ENCODE measurements at regions not wholly inside any gene's neighbourhood (a gene's known extent, or its start where the extent isn't known, plus 50 kb on each side); places are given as distances from the start of the nearest gene placed in this dataset.
A peak's percentile ranks its signal among the peaks of the same experiment; 100 is the strongest.

GRCh38 chr6:81694855-81695254 is 57.6 kb downstream of the TENT5A start:
- no peak for DNase-seq
- Histone ChIP-seq H3K4me1 (ENCODE audit: control insufficient read depth in 1 of 2, insufficient read depth in 2 of 2, low read depth in 1 of 2, low read length in 1 of 2) (peaks cover 0 to 6% of the 10 kb centered on the region in 2 experiments; a peak in 2 of 4 replicates), H3K4me3 (ENCODE audit: low read depth in 2 of 2, low read length in 1 of 2) (no peak overlapping the region), H3K9me3 (no peaks in the 10 kb centered on the region), H4K20me1 (ENCODE audit: insufficient read depth) (no peaks in the 10 kb centered on the region), H3K27ac (ENCODE audit: low read depth in 2 of 2, low read length in 1 of 2) (no peak overlapping the region), H3K4me2 (no peak overlapping the region), H3K79me2 (ENCODE audit: insufficient read depth) (no peaks in the 10 kb centered on the region), H3K36me3 (replicated peaks in 1 of 2; ENCODE audit: control insufficient read depth in 1 of 2, insufficient read depth in 2 of 2, low read length in 1 of 2) (no peaks in the 10 kb centered on the region), H3K9ac (no peak overlapping the region), H3F3A (replicated peaks; ENCODE audit: insufficient read depth) (no peaks in the 10 kb centered on the region), H3K9me2 (no peaks in the 10 kb centered on the region), H2AFZ (ENCODE audit: low read depth) (no peak overlapping the region), H3K27me3 (ENCODE audit: insufficient read depth) (no peaks in the 10 kb centered on the region)
- TF ChIP-seq, protein P1, sequence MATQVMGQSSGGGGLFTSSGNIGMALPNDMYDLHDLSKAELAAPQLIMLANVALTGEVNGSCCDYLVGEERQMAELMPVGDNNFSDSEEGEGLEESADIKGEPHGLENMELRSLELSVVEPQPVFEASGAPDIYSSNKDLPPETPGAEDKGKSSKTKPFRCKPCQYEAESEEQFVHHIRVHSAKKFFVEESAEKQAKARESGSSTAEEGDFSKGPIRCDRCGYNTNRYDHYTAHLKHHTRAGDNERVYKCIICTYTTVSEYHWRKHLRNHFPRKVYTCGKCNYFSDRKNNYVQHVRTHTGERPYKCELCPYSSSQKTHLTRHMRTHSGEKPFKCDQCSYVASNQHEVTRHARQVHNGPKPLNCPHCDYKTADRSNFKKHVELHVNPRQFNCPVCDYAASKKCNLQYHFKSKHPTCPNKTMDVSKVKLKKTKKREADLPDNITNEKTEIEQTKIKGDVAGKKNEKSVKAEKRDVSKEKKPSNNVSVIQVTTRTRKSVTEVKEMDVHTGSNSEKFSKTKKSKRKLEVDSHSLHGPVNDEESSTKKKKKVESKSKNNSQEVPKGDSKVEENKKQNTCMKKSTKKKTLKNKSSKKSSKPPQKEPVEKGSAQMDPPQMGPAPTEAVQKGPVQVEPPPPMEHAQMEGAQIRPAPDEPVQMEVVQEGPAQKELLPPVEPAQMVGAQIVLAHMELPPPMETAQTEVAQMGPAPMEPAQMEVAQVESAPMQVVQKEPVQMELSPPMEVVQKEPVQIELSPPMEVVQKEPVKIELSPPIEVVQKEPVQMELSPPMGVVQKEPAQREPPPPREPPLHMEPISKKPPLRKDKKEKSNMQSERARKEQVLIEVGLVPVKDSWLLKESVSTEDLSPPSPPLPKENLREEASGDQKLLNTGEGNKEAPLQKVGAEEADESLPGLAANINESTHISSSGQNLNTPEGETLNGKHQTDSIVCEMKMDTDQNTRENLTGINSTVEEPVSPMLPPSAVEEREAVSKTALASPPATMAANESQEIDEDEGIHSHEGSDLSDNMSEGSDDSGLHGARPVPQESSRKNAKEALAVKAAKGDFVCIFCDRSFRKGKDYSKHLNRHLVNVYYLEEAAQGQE (IDR thresholded peaks at IDR 0.05; ENCODE audit: low read depth, low read length): no peak
- TF ChIP-seq CHD2 (IDR thresholded peaks at IDR 0.05; ENCODE audit: low read length, partially characterized antibody) (no peak), SIN3A (IDR thresholded peaks at IDR 0.05; ENCODE audit: borderline replicate concordance, low read depth, low read length) (no peak), IRF3 (IDR thresholded peaks at IDR 0.05; ENCODE audit: low read depth, low read length) (no peak), TCF12 (IDR thresholded peaks at IDR 0.05) (peak; percentile 68), YY1 (IDR thresholded peaks at IDR 0.05; ENCODE audit: low read depth) (no peak), RCOR1 (IDR thresholded peaks at IDR 0.05; ENCODE audit: low read length) (no peak)
- TF ChIP-seq, protein P2, sequence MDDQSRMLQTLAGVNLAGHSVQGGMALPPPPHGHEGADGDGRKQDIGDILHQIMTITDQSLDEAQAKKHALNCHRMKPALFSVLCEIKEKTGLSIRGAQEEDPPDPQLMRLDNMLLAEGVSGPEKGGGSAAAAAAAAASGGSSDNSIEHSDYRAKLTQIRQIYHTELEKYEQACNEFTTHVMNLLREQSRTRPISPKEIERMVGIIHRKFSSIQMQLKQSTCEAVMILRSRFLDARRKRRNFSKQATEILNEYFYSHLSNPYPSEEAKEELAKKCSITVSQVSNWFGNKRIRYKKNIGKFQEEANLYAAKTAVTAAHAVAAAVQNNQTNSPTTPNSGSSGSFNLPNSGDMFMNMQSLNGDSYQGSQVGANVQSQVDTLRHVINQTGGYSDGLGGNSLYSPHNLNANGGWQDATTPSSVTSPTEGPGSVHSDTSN (IDR thresholded peaks at IDR 0.05): peak; percentile 49
- 79% methylated on average over 1 of the region's 1 CpG for WGBS (ENCODE audit: low lambda C conversion rate)
- ChIA-PET POLR2A (no interaction called here), CTCF (no interaction called here)

GRCh38 chr6:81694207-81694606 is 58.3 kb downstream of the TENT5A start:
- no peak for DNase-seq
- H4K20me1 ChIP-seq (ENCODE audit: insufficient read depth): no peaks in the 10 kb centered on the region
- H3K9me2 ChIP-seq: no peaks in the 10 kb centered on the region
- no peaks in the 10 kb centered on the region for H3K27me3 ChIP-seq (ENCODE audit: insufficient read depth)
- no peaks in the 10 kb centered on the region for H3K9me3 ChIP-seq
- H3K4me2 ChIP-seq: no peak overlapping the region
- no peaks in the 10 kb centered on the region for H3F3A ChIP-seq (replicated peaks; ENCODE audit: insufficient read depth)
- no peaks in the 10 kb centered on the region for H3K79me2 ChIP-seq (ENCODE audit: insufficient read depth)
- WGBS (ENCODE audit: low lambda C conversion rate): 89% methylated on average over 2 of the region's 2 CpGs
- H3K4me3 ChIP-seq (ENCODE audit: low read depth in 2 of 2, low read length in 1 of 2): no peak overlapping the region
- H3K9ac ChIP-seq: no peak overlapping the region
- CTCF ChIA-PET: no interaction called here
- H3K4me1 ChIP-seq (ENCODE audit: control insufficient read depth in 1 of 2, insufficient read depth in 2 of 2, low read depth in 1 of 2, low read length in 1 of 2): peaks cover 0 to 6% of the 10 kb centered on the region in 2 experiments; a peak in 2 of 4 replicates
- POLR2A ChIA-PET: no interaction called here
- no peak overlapping the region for H2AFZ ChIP-seq (ENCODE audit: low read depth)
- no peak overlapping the region for H3K27ac ChIP-seq (ENCODE audit: low read depth in 2 of 2, low read length in 1 of 2)
- no peaks in the 10 kb centered on the region for H3K36me3 ChIP-seq (replicated peaks in 1 of 2; ENCODE audit: control insufficient read depth in 1 of 2, insufficient read depth in 2 of 2, low read length in 1 of 2)
- TF ChIP-seq TCF12 (IDR thresholded peaks at IDR 0.05) (no peak), JUND (IDR thresholded peaks at IDR 0.05) (no peak), ZBTB33 (IDR thresholded peaks at IDR 0.05; ENCODE audit: borderline replicate concordance, low read depth) (no peak)
